ENCODE measurements at regions not wholly inside any gene's neighbourhood (a gene's known extent, or its start where the extent isn't known, plus 50 kb on each side); places are given as distances from the start of the nearest gene placed in this dataset.

DNA sequence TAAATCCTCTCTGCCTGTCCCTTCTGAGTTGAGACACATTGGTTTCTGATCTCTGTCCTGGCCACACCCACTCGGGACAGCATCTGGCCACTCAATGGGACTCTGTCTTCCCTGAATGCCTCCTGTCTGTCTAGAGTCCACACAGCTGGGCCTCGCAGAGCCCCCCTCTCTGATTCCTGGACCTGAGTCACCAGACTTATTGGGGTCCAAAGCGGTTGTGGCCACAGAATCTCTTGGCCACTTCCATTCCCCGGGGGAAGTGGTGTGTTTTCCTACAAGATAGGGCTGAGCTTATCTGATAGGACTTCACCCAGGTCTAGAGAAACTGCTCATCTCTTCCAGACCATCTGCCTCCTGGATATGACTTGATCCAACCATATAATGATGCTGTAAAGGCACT, 57.4 kb upstream of the WNT11 start:
- TF ChIP-seq CTCF (IDR thresholded peaks at IDR 0.05) (no peak), POLR2A (IDR thresholded peaks at IDR 0.05) (no peak)
